ENCODE measurements at regions not wholly inside any gene's neighbourhood (a gene's known extent, or its start where the extent isn't known, plus 50 kb on each side); places are given as distances from the start of the nearest gene placed in this dataset.

- Histone ChIP-seq H3K27ac (ENCODE audit: low read depth, low read length, poor library complexity, severe bottlenecking) (no peak overlapping the region), H3K4me1 (ENCODE audit: insufficient read depth, low read length, poor library complexity, severe bottlenecking) (peaks cover 26% of the 10 kb centered on the region), H3K27me3 (replicated peaks; ENCODE audit: insufficient read depth, low read depth, low read length, poor library complexity) (no peaks in the 10 kb centered on the region), H3K4me3 (ENCODE audit: low read depth, low read length, poor library complexity, severe bottlenecking) (no peak overlapping the region), H3K36me3 (ENCODE audit: insufficient read depth, low read length, poor library complexity, severe bottlenecking) (no peaks in the 10 kb centered on the region), H3K9me3 (ENCODE audit: low read depth, low read length, poor library complexity, severe bottlenecking) (no peaks in the 10 kb centered on the region)
- no TSS peak for BruUV-seq (replicated peaks)
- intact Hi-C loops (cut with micrococcal nuclease; ENCODE audit: unreplicated experiment): no loop called here
- ChIA-PET POLR2A (ENCODE audit: low non-redundant PET) (no interaction called here), CTCF (no interaction called here)
- TF ChIP-seq CTCF (conservative IDR thresholded peaks at IDR 0.05; ENCODE audit: low read depth, low read length) (no peak), EZH2 (IDR thresholded peaks at IDR 0.05; ENCODE audit: borderline replicate concordance, low read depth, low read length, poor library complexity, severe bottlenecking) (no peak)
- peak; percentile 13 for DNase-seq (ENCODE audit: low spot score)
These were observed 852.3 kb downstream of the OTOL1 start for GRCh38 chr3:162348912-162349311.

- POLR2A ChIA-PET (ENCODE audit: low non-redundant PET): no interaction called here
- H3K36me3 ChIP-seq (ENCODE audit: insufficient read depth, low read length, poor library complexity, severe bottlenecking): no peaks in the 10 kb centered on the region
- TF ChIP-seq EZH2 (IDR thresholded peaks at IDR 0.05; ENCODE audit: borderline replicate concordance, low read depth, low read length, poor library complexity, severe bottlenecking) (no peak), CTCF (conservative IDR thresholded peaks at IDR 0.05; ENCODE audit: low read depth, low read length) (no peak)
- no peaks in the 10 kb centered on the region for H3K27me3 ChIP-seq (replicated peaks; ENCODE audit: insufficient read depth, low read depth, low read length, poor library complexity)
- CTCF ChIA-PET: no interaction called here
- no peak overlapping the region for H3K27ac ChIP-seq (ENCODE audit: low read depth, low read length, poor library complexity, severe bottlenecking)
- H3K4me3 ChIP-seq (ENCODE audit: low read depth, low read length, poor library complexity, severe bottlenecking): no peak overlapping the region
- H3K9me3 ChIP-seq (ENCODE audit: low read depth, low read length, poor library complexity, severe bottlenecking): no peaks in the 10 kb centered on the region
- intact Hi-C loops (cut with micrococcal nuclease; ENCODE audit: unreplicated experiment): no loop called here
- DNase-seq (ENCODE audit: low spot score): no peak
- peaks cover 9% of the 10 kb centered on the region for H3K4me1 ChIP-seq (ENCODE audit: insufficient read depth, low read length, poor library complexity, severe bottlenecking)
- no TSS peak for BruUV-seq (replicated peaks)
These were observed 856.8 kb downstream of the OTOL1 start for GRCh38 chr3:162353414-162353813.

- Histone ChIP-seq H3K27ac (ENCODE audit: low read depth, low read length, poor library complexity, severe bottlenecking) (no peak overlapping the region), H3K36me3 (ENCODE audit: insufficient read depth, low read length, poor library complexity, severe bottlenecking) (no peaks in the 10 kb centered on the region), H3K9me3 (ENCODE audit: low read depth, low read length, poor library complexity, severe bottlenecking) (no peaks in the 10 kb centered on the region), H3K4me1 (ENCODE audit: insufficient read depth, low read length, poor library complexity, severe bottlenecking) (peaks cover 1% of the 10 kb centered on the region), H3K4me3 (ENCODE audit: low read depth, low read length, poor library complexity, severe bottlenecking) (no peak overlapping the region), H3K27me3 (replicated peaks; ENCODE audit: insufficient read depth, low read depth, low read length, poor library complexity) (no peaks in the 10 kb centered on the region)
- DNase-seq (ENCODE audit: low spot score): no peak
- TF ChIP-seq CTCF (conservative IDR thresholded peaks at IDR 0.05; ENCODE audit: low read depth, low read length): no peak
- no peak for TF ChIP-seq EZH2 (IDR thresholded peaks at IDR 0.05; ENCODE audit: borderline replicate concordance, low read depth, low read length, poor library complexity, severe bottlenecking)
- intact Hi-C loops (cut with micrococcal nuclease; ENCODE audit: unreplicated experiment): no loop called here
- ChIA-PET POLR2A (ENCODE audit: low non-redundant PET) (no interaction called here), CTCF (no interaction called here)
- BruUV-seq (replicated peaks): no TSS peak
These were observed 857.7 kb downstream of the OTOL1 start for GRCh38 chr3:162354356-162354755.

All from A673 (cell line).